Hepatocyte (in vitro differentiated cells): ENCODE measurements at regions not wholly inside any gene's neighbourhood (a gene's known extent, or its start where the extent isn't known, plus 50 kb on each side); places are given as distances from the start of the nearest gene placed in this dataset.

ENCODE experiments used
- CTCF ChIP-seq: fragments of 200-600 bp; sonication (generic); IDR thresholded peaks from 2 replicates; pipeline ENCODE4 v1.5.1; 2016; ENCODE audit warnings: antibody characterized with exemption, mild to moderate bottlenecking; ENCODE audit not compliant: poor library complexity
- EZH2 ChIP-seq: fragments of 200-600 bp; sonication (generic); IDR thresholded peaks from 2 replicates; pipeline ENCODE4 v1.6.1; 2016; ENCODE audit warnings: antibody characterized with exemption, mild to moderate bottlenecking, borderline replicate concordance

- TF ChIP-seq CTCF, result no peak
- no peak for TF ChIP-seq EZH2
These were observed 446.4 kb upstream of the PTGER4 start for GRCh38 chr5:40233268-40233667.
